ENCODE measurements at regions not wholly inside any gene's neighbourhood (a gene's known extent, or its start where the extent isn't known, plus 50 kb on each side); places are given as distances from the start of the nearest gene placed in this dataset.

DNA sequence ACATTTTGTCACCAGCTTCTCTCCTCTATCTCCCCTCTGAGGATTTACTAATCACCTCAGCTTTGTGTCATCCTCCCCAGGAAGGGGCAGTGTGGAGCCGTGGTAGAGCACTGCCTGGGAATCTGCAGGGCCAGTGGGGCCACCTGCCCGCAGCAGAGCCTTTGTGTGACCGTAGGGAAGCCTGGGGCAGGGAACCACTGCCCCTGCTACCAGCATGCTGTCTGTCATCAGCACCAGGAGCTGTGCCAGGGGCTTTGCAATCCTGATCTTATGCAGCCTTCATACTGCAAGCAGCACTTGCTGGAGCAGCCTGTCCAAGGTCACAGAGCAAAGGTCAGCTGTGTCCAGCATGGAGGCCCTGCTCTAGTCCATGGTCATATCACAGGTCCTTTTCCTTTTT lies 170.2 kb upstream of the IL12A start:
- Histone ChIP-seq H3K9me2 (no peaks in the 10 kb centered on the region), H3K4me3 (ENCODE audit: low read depth in 2 of 2, low read length in 1 of 2) (no peak overlapping the region), H3K9me3 (no peaks in the 10 kb centered on the region), H3K9ac (no peak overlapping the region), H3F3A (replicated peaks; ENCODE audit: insufficient read depth) (no peaks in the 10 kb centered on the region), H3K4me1 (ENCODE audit: control insufficient read depth in 1 of 2, insufficient read depth in 2 of 2, low read depth in 1 of 2, low read length in 1 of 2) (peaks cover 0 to 15% of the 10 kb centered on the region in 2 experiments; a peak in 2 of 4 replicates), H3K79me2 (ENCODE audit: insufficient read depth) (peaks cover 79% of the 10 kb centered on the region; the same call in 1 of the 2 replicates), H3K27me3 (ENCODE audit: insufficient read depth) (no peaks in the 10 kb centered on the region), H3K36me3 (replicated peaks in 1 of 2; ENCODE audit: control insufficient read depth in 1 of 2, insufficient read depth in 2 of 2, low read length in 1 of 2) (peaks cover 0 to 2% of the 10 kb centered on the region in 2 experiments), H3K4me2 (no peak overlapping the region), H2AFZ (ENCODE audit: low read depth) (no peak overlapping the region), H4K20me1 (ENCODE audit: insufficient read depth) (peaks cover 6% of the 10 kb centered on the region; the same call in 1 of the 2 replicates), H3K27ac (ENCODE audit: low read depth in 2 of 2, low read length in 1 of 2) (no peak overlapping the region)
- TF ChIP-seq RCOR1 (IDR thresholded peaks at IDR 0.05; ENCODE audit: low read length) (0 out of 2 replicates have a peak, but pooled peaks have one; percentile 17), FOXM1 (IDR thresholded peaks at IDR 0.05; ENCODE audit: low read depth) (no peak), RXRA (IDR thresholded peaks at IDR 0.05; ENCODE audit: borderline replicate concordance, low read depth) (no peak), FOSL2 (IDR thresholded peaks at IDR 0.05; ENCODE audit: borderline replicate concordance, low read depth) (no peak), EP300 (IDR thresholded peaks at IDR 0.05; ENCODE audit: borderline replicate concordance in 1 of 2, low read depth in 1 of 2, low read length in 1 of 2) (no peak), NFIC (IDR thresholded peaks at IDR 0.05; ENCODE audit: borderline replicate concordance) (no peak), EZH2phosphoT487 (IDR thresholded peaks at IDR 0.05; ENCODE audit: borderline replicate concordance, low read depth) (no peak), SMC3 (IDR thresholded peaks at IDR 0.05; ENCODE audit: low read depth, low read length) (peak; percentile 59), ELF1 (IDR thresholded peaks at IDR 0.05) (no peak), YY1 (IDR thresholded peaks at IDR 0.05; ENCODE audit: low read depth) (no peak), CHD2 (IDR thresholded peaks at IDR 0.05; ENCODE audit: low read length, partially characterized antibody) (no peak), RAD21 (IDR thresholded peaks at IDR 0.05; ENCODE audit: low read length) (peak; percentile 74), TEAD4 (IDR thresholded peaks at IDR 0.05; ENCODE audit: borderline replicate concordance, insufficient read depth) (no peak), RFX5 (IDR thresholded peaks at IDR 0.05; ENCODE audit: low read length) (no peak), MEF2A (IDR thresholded peaks at IDR 0.05; ENCODE audit: borderline replicate concordance, low read depth) (no peak)
- TF ChIP-seq, protein P1, sequence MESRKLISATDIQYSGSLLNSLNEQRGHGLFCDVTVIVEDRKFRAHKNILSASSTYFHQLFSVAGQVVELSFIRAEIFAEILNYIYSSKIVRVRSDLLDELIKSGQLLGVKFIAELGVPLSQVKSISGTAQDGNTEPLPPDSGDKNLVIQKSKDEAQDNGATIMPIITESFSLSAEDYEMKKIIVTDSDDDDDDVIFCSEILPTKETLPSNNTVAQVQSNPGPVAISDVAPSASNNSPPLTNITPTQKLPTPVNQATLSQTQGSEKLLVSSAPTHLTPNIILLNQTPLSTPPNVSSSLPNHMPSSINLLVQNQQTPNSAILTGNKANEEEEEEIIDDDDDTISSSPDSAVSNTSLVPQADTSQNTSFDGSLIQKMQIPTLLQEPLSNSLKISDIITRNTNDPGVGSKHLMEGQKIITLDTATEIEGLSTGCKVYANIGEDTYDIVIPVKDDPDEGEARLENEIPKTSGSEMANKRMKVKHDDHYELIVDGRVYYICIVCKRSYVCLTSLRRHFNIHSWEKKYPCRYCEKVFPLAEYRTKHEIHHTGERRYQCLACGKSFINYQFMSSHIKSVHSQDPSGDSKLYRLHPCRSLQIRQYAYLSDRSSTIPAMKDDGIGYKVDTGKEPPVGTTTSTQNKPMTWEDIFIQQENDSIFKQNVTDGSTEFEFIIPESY (IDR thresholded peaks at IDR 0.05; ENCODE audit: borderline replicate concordance, low read depth), result no peak
- TF ChIP-seq, protein P2, sequence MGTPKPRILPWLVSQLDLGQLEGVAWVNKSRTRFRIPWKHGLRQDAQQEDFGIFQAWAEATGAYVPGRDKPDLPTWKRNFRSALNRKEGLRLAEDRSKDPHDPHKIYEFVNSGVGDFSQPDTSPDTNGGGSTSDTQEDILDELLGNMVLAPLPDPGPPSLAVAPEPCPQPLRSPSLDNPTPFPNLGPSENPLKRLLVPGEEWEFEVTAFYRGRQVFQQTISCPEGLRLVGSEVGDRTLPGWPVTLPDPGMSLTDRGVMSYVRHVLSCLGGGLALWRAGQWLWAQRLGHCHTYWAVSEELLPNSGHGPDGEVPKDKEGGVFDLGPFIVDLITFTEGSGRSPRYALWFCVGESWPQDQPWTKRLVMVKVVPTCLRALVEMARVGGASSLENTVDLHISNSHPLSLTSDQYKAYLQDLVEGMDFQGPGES (IDR thresholded peaks at IDR 0.05; ENCODE audit: low read depth, low read length), result no peak
- TF ChIP-seq, protein P3, sequence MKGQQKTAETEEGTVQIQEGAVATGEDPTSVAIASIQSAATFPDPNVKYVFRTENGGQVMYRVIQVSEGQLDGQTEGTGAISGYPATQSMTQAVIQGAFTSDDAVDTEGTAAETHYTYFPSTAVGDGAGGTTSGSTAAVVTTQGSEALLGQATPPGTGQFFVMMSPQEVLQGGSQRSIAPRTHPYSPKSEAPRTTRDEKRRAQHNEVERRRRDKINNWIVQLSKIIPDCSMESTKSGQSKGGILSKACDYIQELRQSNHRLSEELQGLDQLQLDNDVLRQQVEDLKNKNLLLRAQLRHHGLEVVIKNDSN (IDR thresholded peaks at IDR 0.05; ENCODE audit: borderline replicate concordance, low read depth), result no peak
- DNase-seq, result peak; percentile 68
- ChIA-PET POLR2A (interaction anchor here (0.6 kb wide), 1 partner anchor 1027 kb away, joined by 4 read pairs; no protein-coding TSS in a partner anchor), CTCF (interaction anchor here (0.6 to 8.8 kb wide), 37 partner anchors 11 to 973 kb away, joined by 3 to 122 read pairs (median 4); partner anchors contain the start of gene IL12A)
- 61% methylated on average over 3 of the region's 3 CpGs for WGBS (ENCODE audit: low lambda C conversion rate)
